ENCODE measurements at regions not wholly inside any gene's neighbourhood (a gene's known extent, or its start where the extent isn't known, plus 50 kb on each side); places are given as distances from the start of the nearest gene placed in this dataset.

GRCh38 chr5:38667499-38667776 lies 111.0 kb upstream of the LIFR start:
- no peak overlapping the region for H2AFZ ChIP-seq (ENCODE audit: low read depth)
- H3K4me3 ChIP-seq (ENCODE audit: low read depth in 2 of 2, low read length in 1 of 2), result no peak overlapping the region
- no peaks in the 10 kb centered on the region for H3K79me2 ChIP-seq (ENCODE audit: insufficient read depth)
- ChIA-PET POLR2A (no interaction called here), CTCF (interaction anchor here (1.6 kb wide), 1 partner anchor 226 kb away, joined by 8 read pairs; no protein-coding TSS in a partner anchor)
- H3K27ac ChIP-seq (ENCODE audit: low read depth in 2 of 2, low read length in 1 of 2), result no peak overlapping the region
- DNase-seq, result no peak
- H3K9ac ChIP-seq, result no peak overlapping the region
- H3K27me3 ChIP-seq (ENCODE audit: insufficient read depth), result no peaks in the 10 kb centered on the region
- H3K4me2 ChIP-seq, result no peak overlapping the region
- 38% methylated on average over 1 of the region's 1 CpG for WGBS (ENCODE audit: low lambda C conversion rate)
- H3K9me3 ChIP-seq, result no peaks in the 10 kb centered on the region
- H3K4me1 ChIP-seq (ENCODE audit: control insufficient read depth in 1 of 2, insufficient read depth in 2 of 2, low read depth in 1 of 2, low read length in 1 of 2), result peaks cover 0 to 2% of the 10 kb centered on the region in 2 experiments; a peak in 1 of 4 replicates
- H3K36me3 ChIP-seq (replicated peaks in 1 of 2; ENCODE audit: control insufficient read depth in 1 of 2, insufficient read depth in 2 of 2, low read length in 1 of 2), result no peaks in the 10 kb centered on the region
- H3K9me2 ChIP-seq, result no peaks in the 10 kb centered on the region
- TF ChIP-seq PBX3 (IDR thresholded peaks at IDR 0.05) (no peak), YY1 (IDR thresholded peaks at IDR 0.05; ENCODE audit: low read depth) (no peak), GABPA (IDR thresholded peaks at IDR 0.05; ENCODE audit: low read depth) (no peak), POLR2AphosphoS5 (IDR thresholded peaks at IDR 0.05; ENCODE audit: low read depth, low read length) (no peak), ELF1 (IDR thresholded peaks at IDR 0.05) (no peak), MXI1 (IDR thresholded peaks at IDR 0.05; ENCODE audit: low read depth, low read length) (no peak), GATA2 (CRISPR knock-in tag; IDR thresholded peaks at IDR 0.05) (no peak), NFIC (IDR thresholded peaks at IDR 0.05; ENCODE audit: borderline replicate concordance) (no peak), USF1 (IDR thresholded peaks at IDR 0.05; ENCODE audit: borderline replicate concordance, low read depth) (no peak), ZBTB33 (IDR thresholded peaks at IDR 0.05; ENCODE audit: borderline replicate concordance, low read depth) (no peak), RFX5 (IDR thresholded peaks at IDR 0.05; ENCODE audit: low read length) (no peak), SMC3 (IDR thresholded peaks at IDR 0.05; ENCODE audit: low read depth, low read length) (no peak), CHD2 (IDR thresholded peaks at IDR 0.05; ENCODE audit: low read length, partially characterized antibody) (no peak)
- TF ChIP-seq, protein P1, sequence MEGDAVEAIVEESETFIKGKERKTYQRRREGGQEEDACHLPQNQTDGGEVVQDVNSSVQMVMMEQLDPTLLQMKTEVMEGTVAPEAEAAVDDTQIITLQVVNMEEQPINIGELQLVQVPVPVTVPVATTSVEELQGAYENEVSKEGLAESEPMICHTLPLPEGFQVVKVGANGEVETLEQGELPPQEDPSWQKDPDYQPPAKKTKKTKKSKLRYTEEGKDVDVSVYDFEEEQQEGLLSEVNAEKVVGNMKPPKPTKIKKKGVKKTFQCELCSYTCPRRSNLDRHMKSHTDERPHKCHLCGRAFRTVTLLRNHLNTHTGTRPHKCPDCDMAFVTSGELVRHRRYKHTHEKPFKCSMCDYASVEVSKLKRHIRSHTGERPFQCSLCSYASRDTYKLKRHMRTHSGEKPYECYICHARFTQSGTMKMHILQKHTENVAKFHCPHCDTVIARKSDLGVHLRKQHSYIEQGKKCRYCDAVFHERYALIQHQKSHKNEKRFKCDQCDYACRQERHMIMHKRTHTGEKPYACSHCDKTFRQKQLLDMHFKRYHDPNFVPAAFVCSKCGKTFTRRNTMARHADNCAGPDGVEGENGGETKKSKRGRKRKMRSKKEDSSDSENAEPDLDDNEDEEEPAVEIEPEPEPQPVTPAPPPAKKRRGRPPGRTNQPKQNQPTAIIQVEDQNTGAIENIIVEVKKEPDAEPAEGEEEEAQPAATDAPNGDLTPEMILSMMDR (IDR thresholded peaks at IDR 0.05), result no peak
- H4K20me1 ChIP-seq (ENCODE audit: insufficient read depth), result no peaks in the 10 kb centered on the region
- no peaks in the 10 kb centered on the region for H3F3A ChIP-seq (replicated peaks; ENCODE audit: insufficient read depth)

Data from SK-N-SH (cell line).